HG03064 (cell line): ENCODE measurements at regions not wholly inside any gene's neighbourhood (a gene's known extent, or its start where the extent isn't known, plus 50 kb on each side); places are given as distances from the start of the nearest gene placed in this dataset.

Experiments used
- ATAC-seq: cut with Tn5 transposase; IDR thresholded peaks from one replicate; pipeline ENCODE4 v1.9.1; 2021; ENCODE audit warnings: low read depth; ENCODE audit not compliant: unreplicated experiment

DNA sequence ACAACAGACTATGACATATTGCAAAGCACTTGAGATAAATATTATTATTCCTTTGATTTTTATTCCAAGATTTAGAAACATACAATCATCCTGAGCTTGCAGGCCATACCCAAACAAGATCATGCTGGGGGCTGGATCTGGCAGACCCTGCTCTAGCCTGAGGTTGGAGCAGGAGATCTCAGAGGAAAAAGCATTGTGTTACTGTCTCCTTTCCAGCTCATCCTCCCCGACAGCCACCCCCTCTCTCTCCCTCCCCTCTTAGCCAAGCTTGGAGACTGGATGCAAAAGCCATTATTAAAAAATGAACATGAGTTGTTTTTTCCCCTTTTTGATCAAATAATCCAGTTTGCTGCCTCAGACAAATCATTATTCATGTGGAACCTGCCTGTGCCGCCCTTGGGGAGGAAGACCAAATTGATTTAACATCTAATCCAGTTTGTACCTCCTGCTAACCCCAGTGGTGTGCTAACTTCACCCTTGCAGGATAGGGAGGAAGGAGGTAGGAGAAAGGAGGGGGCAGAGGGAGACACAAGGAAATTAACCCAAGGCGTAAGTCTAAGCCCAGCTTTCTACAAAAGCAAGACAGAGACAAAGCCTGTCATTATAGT is 565.8 kb upstream of the TBX3 start:
- ATAC-seq = no peak

DNA sequence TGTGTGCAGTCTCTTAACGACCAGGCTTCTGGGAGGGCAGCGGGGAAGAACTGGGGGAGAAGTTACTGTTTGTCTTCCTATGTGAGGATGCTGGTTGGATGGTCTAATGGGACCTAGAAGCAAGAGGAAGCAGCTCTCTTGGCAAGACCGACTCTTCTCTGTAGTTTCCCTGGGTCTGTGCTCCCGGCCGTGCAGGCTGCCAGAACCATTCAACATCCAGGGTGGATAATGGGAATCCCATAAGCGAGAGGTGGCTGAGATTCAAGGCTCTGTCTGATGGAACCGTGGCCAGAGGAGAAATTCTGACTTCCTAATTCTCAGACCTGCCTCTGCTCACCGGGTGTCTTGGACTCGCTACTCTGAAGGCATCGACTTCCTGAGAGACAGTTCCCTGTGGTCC is 561.0 kb upstream of the TBX3 start:
- ATAC-seq = no peak

DNA sequence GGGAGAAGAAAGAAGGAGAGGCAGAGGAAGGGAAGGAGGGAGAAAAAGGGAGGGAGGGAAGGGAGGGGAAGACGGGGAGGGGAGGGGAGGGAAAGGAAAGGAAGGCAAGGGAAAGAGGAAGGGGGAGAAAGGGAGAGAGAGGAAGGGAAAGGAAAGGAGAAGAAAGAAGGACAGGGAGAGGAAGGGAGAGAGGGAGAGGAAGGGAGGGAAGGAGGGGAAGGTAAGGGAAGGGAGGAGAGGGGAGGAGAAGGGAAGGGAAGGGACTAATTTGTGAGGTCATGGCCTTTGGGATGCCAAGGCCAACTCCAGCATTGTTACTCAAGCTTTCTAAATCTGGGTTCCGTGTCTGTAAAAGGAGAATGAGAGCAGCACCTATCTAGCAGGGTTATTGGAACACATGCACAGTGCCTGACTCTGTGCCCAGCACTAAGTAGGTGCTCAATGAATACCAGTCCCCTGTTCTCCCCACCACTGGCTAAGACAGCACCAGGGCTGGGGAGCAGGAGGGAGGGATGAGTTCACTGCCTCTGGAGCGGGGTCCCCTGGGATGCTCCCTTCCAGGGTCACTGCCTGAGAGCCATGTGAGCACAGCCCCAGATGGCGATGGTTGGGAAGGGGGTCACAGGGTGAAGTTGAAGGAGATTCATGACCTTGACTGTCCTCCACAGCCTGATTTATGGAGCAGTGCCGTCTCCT is 560.1 kb upstream of the TBX3 start:
- no peak for ATAC-seq

DNA sequence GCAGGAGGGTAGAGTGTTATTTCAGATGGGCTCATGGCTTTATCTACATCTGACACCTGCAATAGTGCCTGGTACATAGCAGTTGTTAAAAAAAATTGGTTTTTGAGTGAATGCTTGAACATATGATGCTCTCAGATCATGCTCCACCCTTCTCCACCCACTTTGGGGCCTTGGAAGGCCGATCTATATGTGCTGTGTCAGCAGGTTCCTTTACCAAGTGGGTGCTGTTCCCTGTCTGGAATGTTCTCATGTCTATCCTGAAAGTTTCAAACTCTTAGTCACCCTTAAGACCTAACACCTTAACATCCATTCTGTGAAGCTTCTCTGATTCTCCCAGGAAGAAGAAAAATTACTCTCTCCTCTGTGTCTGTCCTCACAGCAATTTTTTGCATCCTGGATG is 556.3 kb upstream of the TBX3 start:
- no peak for ATAC-seq

DNA sequence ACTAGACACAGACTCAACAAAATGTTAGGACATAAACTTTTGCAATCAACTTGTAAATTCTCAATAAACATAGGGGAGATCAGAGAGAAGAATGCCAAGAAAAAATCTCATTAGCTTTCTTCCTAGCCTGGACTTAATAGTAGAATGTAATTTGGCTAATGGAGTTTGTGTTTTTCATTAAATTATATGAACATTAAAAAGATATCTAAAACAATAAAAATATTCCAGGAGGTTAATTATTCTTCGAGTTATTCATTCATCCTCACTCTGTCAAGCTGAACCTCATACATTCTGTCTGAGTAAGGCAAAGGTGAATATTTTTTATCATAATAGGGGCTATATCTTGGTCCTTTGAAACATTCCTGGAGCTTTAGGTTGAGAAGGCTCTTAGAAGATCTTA is 551.9 kb upstream of the TBX3 start:
- no peak for ATAC-seq

DNA sequence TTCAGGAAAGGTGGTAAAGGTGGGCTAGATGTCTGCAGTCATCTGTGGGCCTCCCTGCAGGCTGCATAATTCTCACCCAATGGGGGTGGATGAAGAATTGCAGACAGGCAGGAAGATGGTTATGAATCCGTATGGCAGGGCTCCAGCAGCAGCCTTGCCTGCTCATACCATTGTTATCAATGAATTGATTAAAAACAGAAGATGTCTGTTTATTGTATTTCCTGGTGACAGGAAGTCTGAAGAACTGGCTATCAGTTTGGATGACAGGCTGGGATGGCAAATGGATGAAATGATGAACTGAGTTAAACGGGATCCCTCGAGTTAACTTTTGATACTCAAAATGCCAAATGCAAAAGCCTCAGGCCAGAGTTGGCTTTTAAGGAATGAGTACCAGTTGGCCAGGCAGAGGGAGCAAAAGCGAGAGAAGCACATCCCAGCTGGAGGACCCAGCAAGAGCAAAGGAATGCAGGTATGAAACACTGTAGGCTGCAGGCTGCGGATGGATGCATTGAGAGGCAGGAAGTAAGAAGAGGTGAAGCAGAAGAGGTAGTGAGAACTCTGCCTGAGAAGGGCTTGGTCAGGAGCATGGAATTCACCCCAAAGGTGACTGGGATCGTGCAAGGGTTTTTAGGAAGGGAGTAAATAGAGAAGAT is 550.0 kb upstream of the TBX3 start:
- ATAC-seq = no peak

DNA sequence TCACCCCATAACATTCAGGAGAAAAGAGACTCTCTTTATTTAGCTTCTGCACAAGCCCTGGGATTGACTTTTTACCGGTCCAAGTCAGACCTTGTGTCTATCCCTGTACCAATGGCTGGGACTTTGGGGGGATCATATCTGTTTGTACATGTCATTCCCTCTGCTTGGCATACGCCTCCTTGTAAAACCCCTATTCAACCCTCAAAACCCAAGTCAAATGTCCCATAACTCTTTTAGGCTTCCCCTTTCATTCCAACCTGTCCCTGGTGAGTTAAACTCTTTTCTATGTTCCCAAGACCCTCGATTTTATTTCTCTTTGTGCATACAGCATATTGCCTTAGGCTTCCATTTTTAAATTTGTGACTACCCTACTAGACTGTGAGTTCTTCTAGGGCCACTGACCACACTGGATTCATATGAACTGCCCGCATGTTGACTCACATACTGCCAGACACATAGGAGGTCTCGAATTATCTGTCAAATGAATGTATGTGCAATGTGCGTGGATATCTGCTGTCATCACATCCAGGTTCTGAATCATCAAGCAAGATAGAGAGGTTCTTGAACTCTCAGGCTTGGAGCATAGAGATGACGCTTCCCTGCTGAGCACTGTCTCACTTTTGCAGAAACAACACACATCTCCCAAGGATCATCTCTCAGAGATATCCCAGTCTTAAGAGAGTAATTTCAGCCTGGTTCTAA is 548.6 kb upstream of the TBX3 start:
- ATAC-seq = no peak

DNA sequence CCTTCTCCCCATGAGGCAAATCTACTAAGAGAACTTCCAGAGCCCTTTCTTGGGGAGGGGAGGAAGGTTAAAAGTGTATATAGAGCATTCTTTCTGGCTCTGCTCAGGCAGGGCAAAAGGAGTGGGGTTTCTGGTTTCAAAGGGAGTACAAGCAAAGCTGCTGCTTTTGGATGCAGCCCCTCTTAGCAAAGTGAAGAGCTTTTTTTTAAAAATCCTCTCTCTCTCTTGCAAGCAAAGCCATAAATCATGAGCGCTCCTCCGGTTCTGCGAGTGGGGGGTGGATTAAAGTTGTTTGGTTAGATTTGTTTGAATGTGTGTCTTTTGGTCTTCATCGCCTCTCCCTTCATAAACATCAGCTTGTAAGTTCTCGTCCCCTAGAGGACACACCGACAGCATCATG is 546.6 kb upstream of the TBX3 start:
- no peak for ATAC-seq

DNA sequence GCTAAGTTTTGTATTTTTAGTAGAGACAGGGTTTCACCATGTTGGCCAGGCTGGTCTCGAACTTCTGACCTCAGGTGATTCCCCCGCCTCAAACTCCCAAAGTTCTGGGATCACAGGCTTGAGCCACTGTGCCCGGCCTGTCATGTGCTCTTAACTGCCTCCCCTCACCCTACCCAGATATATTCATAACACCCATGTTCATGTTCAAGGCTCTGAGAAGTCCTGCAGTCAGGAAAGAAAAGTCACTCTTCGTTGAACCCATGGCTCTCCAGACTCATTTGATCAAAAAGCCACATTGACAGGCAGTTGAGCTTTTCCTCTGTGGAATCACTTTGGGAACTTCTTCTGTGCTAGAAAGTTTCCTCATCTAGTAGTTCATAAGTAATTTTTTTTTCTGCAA is 545.5 kb upstream of the TBX3 start:
- ATAC-seq = no peak

DNA sequence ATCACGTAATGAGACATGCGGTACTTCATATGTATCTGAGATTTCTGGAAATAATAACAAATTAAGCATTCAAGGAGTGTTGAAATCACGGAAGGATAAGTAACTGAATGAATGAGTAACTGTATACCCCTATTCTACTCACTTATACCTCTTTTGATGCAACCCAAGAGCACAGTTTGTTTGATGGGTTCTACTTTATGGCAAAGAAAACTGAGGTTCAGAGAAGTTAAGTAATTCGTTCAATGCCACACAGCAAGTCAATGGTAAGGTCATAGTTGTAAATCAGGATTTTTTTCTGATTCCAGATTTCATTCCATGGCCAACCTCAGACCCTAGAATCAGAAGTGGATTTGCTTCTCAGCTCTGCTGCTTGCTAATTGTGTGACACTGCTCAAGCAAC is 544.5 kb upstream of the TBX3 start:
- no peak for ATAC-seq

DNA sequence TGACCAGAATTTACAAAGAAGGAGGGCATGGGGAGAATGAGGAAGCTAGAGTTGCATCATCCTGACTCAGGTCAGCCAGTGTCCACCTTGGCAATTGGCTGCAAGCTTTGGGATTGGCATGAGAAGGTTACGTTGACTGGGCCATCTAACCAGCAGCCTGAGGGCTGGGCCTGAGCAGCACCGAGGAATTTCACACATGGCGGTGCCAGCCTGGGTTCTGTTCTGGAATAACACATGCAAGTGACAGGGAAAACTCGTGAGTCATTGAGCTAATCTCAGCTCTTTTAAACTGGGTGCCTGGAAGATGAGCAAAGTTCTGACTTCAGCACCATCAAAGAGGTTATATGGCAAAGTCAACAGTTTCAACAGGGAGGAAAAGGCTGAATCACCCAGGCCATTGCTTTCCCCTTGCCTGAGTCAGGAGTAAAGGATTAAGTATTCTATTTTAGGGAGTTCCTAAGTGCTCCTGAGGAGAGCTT is 543.2 kb upstream of the TBX3 start:
- ATAC-seq = no peak

DNA sequence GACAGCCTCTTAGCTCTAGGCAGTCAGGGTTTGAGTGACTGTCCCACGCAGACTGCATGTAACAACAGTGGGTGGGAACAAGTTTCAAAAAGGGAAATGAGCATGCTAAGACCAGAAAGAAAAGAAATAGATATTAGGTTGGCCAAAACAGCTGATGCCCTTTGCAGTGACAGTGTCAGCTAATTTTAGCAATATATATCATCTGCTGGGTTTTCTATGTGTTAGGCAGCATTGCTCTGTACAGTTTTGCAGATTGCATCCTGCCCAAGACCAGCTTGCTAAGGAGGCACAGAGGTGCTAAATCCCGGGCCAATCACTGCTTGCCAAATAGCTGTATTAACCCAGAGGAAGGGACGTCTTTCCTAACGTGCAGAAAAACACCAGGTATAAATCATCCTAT is 541.9 kb upstream of the TBX3 start:
- no peak for ATAC-seq

DNA sequence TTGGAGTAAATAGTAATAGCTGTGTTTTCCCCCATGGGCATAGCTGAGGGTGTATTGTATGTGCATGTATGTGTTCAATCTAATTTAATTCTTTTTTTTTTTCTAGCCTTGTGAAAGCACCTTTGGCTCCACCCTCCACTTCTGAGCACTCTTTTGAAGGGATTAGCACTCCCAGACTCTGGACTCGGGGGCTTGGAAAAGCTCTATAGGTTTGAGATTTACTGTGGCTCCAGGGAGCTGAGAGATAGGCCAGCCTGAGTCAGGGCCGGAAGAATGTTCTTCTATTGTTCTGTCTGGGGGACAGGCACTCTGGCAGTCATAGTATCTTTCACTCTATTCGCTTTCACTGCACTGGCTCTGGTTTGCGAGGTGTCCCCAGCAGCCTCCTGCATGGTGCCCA is 540.0 kb upstream of the TBX3 start:
- no peak for ATAC-seq

DNA sequence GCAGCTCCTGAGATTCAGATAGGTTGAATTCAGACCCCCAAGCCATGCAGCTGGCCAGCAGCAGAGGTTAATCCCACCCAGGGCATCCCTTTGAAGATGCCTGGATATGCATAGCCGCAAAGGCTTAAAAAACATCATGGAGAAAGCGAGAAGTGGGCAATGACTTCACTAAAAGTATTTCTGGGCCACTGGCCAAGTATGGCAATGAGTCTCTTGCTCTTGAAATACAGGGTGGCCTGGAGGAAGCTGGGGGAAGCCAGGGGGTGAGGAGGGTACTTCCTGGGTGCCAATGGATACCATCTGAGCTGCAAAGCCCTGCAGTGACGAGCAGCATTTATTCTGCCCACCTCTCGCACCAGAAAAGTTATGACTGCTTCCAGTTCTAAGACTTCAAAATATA is 539.3 kb upstream of the TBX3 start:
- ATAC-seq = no peak

DNA sequence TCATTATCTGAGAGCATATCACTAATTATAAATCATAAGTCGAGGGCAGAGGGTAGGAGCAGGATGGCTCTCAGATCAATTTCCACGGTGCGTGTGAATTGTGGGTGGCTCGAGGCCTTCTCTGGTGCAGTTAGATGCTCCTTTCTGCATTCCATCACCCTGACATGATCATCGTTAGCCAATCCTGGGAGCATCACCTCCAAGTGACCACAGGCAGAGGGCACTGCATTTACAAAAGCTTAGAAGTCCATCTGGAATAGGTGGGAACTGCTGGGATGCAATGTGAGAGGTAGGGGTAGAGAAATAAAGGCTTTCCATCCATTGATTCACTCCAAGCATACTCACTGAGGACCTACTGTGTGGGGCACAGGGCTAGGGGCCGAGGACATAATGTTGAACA is 538.2 kb upstream of the TBX3 start:
- ATAC-seq = no peak

DNA sequence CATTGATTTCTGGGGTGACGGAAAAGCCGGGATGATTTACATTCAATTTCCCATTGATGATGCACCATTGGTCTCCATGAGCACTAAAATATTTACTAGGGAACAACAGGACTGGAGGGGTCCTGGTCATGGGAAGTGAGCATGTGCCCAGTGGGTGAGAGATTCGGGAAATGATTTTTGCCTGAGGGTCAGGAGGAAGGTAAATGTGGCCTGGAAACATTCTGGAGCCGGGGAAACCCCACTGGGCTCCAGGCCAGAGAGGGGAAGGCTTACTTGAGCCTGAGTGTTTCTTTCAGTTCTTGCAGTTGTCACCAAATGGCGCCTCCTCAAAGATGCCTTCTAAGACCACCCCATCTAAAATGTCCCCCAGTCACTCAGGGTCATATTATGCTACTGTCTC is 532.3 kb upstream of the TBX3 start:
- no peak for ATAC-seq

DNA sequence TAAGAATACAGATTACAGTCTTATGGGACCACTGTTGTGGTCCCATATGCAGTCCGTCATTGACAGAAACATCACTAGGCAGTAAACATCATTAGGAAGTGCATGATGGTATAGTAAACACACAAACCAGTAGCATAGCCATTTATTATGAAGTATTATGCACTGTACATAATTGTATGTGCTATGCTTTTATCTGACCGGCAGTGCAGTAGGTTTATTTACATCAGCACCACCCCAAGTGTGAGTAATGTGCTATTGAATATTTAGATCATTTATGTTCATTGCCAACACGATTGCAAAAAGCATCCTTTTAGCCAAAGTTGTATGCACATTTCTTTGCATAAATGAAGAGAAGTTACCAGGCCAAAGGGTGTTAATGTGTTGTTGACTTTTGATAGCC is 531.6 kb upstream of the TBX3 start:
- ATAC-seq = no peak

DNA sequence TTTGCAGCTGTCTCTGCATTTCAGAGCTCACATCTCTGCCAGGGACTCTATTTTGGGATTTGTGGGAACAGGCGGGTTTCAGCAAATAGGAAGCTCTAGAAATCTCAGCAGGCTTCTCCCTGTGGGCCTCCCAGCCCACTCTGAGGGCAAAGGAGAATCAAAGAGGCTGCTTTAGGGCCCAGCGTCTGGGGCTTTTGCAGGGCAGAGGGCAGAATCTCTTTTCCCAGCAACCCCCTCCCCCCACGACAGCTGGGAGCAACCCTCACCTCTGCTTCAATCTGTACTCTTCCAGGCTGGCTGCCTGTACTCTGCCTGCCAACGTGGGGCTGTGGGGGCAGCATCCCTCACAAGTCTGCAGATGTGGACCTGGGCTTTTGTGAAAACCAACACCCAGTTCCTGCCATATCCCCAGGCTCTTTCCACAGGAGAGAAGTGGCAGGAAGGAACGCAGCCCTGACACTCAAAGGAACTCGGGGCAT is 529.6 kb upstream of the TBX3 start:
- ATAC-seq = no peak

DNA sequence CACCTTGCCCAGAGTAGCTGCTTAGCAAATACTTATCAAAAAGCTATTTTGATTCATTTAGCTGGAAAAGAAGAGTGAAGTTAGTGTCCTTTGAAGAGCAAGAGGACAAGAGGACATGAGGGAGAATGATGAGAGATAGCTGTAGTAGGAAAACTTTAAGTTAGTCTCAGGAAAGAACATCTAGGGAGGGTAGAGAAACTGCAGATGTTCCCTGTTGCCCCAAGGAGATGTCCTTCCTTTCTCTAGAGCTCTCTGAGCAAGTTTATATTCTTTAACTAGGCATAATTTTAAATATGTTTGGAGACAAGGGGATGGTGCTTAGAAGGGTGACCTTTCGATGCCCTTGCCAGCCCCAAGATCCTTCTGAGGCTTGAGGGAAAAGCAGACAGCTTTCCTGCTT is 529.1 kb upstream of the TBX3 start:
- no peak for ATAC-seq

DNA sequence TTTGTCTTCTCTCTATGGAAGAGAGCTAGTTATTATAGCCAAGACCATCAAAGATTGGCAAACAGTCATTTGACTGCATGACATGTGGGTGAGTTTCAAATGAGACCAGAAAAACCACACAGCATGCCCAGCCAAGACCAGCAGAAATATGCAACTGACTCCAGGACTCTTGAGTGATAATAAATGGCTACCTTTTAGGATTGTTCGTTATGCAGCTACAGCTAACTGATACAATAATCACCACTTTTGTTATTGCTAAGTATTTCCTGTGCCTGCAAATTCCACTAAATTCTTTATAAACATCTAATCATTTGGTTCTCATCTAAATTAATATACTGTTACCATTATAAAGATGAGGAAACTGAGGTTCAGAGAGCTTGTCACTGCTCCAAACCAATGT is 528.4 kb upstream of the TBX3 start:
- ATAC-seq = no peak

DNA sequence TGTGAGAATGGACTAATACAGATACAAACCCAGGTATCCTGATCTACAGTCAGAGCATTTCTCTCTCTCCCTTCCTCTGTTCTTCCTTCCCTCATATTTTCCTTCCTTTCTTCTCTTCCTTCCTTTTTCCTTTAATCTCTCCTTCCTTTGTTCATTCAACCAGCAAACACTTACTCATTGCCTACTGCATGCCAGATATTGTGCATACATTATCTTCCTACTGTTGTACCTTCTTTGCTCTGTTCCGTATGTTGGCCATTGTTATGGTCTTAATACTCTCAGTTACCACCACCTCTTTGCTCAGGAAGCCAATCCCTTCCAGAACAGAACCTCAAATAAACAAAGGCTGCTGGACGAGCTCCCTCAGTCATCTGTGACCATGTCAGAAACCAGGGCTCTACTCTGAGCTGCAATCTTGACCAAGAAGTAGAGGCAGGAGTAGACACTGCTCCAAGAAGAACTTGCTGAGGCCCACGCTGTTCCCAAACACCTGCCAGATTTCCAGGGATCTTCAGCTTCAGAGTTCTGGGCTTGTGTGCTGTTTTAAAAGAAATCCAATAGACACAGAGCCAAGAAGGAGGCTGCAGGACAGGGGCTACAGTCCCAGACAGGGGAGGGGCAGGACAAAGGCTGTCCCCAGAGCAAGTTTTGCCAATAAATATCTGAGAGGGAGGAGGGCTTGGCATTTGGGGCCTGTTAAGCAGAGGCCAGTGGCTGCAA is 526.7 kb upstream of the TBX3 start:
- no peak for ATAC-seq
